Glutamatergic neuron (in vitro differentiated cells): ENCODE measurements at regions not wholly inside any gene's neighbourhood (a gene's known extent, or its start where the extent isn't known, plus 50 kb on each side); places are given as distances from the start of the nearest gene placed in this dataset.

ENCODE experiments used
- DNase-seq: peaks from one replicate; pipeline ENCODE4 v3.0.0; 2022
- H3K27ac Mint-ChIP-seq: one replicate; pipeline ENCODE4 v1.8.0; 2020; ENCODE audit warnings: mild to moderate bottlenecking, mixed read lengths, inconsistent platforms; ENCODE audit not compliant: unreplicated experiment
- H3K27me3 Mint-ChIP-seq: one replicate; pipeline ENCODE4 v1.8.0; 2020; ENCODE audit warnings: mild to moderate bottlenecking, moderate library complexity, mixed read lengths, inconsistent platforms; ENCODE audit not compliant: unreplicated experiment
- H3K36me3 Mint-ChIP-seq: one replicate; pipeline ENCODE4 v1.8.0; 2020; ENCODE audit warnings: mild to moderate bottlenecking, mixed read lengths, inconsistent platforms; ENCODE audit not compliant: unreplicated experiment
- H3K4me1 Mint-ChIP-seq: one replicate; pipeline ENCODE4 v1.8.0; 2020; ENCODE audit warnings: mild to moderate bottlenecking, low read depth, mixed read lengths, inconsistent platforms; ENCODE audit not compliant: unreplicated experiment
- H3K4me3 Mint-ChIP-seq: one replicate; pipeline ENCODE4 v1.8.0; 2020; ENCODE audit warnings: mild to moderate bottlenecking, mixed read lengths, inconsistent platforms; ENCODE audit not compliant: unreplicated experiment
- H3K9me3 Mint-ChIP-seq: one replicate; pipeline ENCODE4 v1.8.0; 2020; ENCODE audit warnings: mild to moderate bottlenecking, moderate library complexity, mixed read lengths, inconsistent platforms; ENCODE audit not compliant: unreplicated experiment
- TF ChIP-seq, protein P1 (sequence below): fragments of 200-600 bp; sonication (generic); IDR thresholded peaks from one replicate; pipeline ENCODE4 v1.5.0; 2021; ENCODE audit not compliant: partially characterized antibody, unreplicated experiment

DNA sequence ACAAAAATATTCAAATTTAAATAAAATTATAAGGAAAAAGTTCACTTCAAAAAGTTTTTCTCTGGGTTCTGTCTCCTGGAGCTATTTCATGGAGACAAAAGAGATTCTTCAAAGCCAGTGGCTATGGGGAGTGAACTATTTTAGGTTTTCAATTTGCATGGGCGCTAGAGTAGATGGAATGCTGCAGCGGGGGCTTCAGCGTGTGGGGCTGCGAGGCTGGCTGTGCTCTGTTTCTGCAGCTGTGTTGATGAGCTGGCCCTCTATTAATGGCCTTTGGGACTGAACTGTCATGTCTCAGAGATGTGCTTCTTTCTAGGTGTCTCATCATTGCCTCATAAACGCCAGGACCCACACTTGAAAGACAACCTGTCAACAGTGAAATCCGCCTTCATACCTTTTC lies 108.4 kb upstream of the NPY start:
- TF ChIP-seq, protein P1, sequence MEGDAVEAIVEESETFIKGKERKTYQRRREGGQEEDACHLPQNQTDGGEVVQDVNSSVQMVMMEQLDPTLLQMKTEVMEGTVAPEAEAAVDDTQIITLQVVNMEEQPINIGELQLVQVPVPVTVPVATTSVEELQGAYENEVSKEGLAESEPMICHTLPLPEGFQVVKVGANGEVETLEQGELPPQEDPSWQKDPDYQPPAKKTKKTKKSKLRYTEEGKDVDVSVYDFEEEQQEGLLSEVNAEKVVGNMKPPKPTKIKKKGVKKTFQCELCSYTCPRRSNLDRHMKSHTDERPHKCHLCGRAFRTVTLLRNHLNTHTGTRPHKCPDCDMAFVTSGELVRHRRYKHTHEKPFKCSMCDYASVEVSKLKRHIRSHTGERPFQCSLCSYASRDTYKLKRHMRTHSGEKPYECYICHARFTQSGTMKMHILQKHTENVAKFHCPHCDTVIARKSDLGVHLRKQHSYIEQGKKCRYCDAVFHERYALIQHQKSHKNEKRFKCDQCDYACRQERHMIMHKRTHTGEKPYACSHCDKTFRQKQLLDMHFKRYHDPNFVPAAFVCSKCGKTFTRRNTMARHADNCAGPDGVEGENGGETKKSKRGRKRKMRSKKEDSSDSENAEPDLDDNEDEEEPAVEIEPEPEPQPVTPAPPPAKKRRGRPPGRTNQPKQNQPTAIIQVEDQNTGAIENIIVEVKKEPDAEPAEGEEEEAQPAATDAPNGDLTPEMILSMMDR, result no peak
- no peaks in the 10 kb centered on the region for H3K36me3 Mint-ChIP-seq
- H3K9me3 Mint-ChIP-seq, result peaks cover 1% of the 10 kb centered on the region
- no peak for DNase-seq
- H3K27ac Mint-ChIP-seq, result no peak overlapping the region
- peaks cover 3% of the 10 kb centered on the region for H3K4me1 Mint-ChIP-seq
- no peaks in the 10 kb centered on the region for H3K27me3 Mint-ChIP-seq
- H3K4me3 Mint-ChIP-seq, result no peak overlapping the region

DNA sequence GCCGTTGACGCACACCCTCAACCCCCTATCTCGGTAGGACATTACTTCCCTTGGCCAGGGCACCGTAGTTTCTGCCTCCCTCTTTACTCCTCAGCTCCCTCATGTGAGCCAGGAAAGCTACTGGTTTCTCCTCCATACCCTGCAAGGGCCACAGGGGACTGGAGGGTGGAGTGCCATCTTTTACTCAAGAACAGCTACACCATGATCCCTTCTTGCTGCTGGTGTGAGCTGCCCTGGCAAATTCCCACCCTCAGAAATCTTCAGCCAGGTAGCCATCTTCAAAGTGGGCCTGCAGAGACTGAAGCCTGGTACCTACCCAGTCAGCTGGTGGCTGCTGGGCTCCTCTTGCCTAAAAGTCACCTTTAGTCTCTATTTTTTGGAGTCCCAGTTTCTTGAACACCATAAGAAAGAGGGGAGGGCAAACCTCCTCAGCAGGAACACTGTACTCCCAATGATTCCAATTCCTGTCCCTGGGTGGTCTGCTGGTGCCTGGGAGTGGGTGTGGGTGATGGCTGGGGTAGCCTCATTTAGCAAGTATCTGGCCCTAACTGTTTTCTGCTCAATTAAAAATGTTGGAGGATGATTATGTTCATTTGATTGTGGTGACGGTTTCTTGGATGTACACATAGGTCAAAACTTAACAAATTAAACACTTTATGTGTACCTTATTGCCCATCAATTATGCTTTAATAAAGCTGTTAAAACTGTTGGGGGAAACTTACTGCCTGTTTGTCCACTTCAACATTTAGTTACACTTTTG lies 105.0 kb upstream of the NPY start:
- TF ChIP-seq, protein P1, result no peak
- Mint-ChIP-seq H3K4me3 (no peak overlapping the region), H3K9me3 (no peaks in the 10 kb centered on the region), H3K27ac (no peak overlapping the region), H3K4me1 (no peaks in the 10 kb centered on the region), H3K36me3 (no peaks in the 10 kb centered on the region), H3K27me3 (peaks cover 2% of the 10 kb centered on the region)
- DNase-seq, result no peak

DNA sequence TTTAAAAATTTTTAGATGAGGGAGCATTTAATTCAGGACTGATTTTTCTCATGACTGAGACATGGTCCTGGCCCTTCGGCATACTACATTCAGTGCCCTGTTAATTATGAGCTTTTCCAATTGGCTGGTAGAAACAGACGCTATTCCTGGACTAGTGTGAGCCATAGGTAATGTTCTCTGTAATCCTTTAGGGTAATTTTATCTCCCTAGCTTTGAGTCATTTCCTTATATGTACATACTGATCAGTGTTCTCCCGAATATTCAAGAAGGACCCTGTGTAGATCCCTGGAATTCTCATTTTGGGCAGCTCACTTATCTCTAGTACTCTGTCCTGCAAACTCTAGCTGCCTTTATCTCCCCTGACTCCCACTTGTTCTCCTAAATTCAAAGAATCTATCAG lies 92.6 kb upstream of the NPY start:
- TF ChIP-seq, protein P1, result no peak
- H3K4me3 Mint-ChIP-seq, result no peak overlapping the region
- H3K4me1 Mint-ChIP-seq, result no peaks in the 10 kb centered on the region
- H3K27me3 Mint-ChIP-seq, result no peaks in the 10 kb centered on the region
- no peak for DNase-seq
- H3K9me3 Mint-ChIP-seq, result peaks cover 1% of the 10 kb centered on the region
- H3K27ac Mint-ChIP-seq, result no peak overlapping the region
- no peaks in the 10 kb centered on the region for H3K36me3 Mint-ChIP-seq

DNA sequence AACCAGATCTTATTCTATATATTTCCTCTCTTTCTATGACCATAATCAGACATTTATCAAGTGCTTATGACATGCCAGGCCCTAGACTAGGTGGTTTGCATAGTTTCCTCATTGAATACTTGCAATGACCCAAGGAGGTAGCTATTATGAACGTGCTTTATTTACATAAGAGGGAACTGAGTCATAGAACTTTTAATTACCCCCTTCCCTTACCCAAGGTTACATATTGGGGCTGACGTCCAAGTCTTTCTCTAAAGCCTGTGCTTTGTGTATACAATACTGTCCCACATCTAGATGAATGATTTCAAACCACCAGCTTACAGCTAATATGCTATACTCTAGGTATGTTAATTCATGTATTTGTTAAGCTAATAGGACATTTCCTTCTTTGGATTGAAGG lies 91.9 kb upstream of the NPY start:
- Mint-ChIP-seq H3K4me1 (no peaks in the 10 kb centered on the region), H3K27me3 (no peaks in the 10 kb centered on the region), H3K9me3 (peaks cover 1% of the 10 kb centered on the region), H3K27ac (no peak overlapping the region), H3K36me3 (no peaks in the 10 kb centered on the region), H3K4me3 (no peak overlapping the region)
- TF ChIP-seq, protein P1, result no peak
- DNase-seq, result no peak

DNA sequence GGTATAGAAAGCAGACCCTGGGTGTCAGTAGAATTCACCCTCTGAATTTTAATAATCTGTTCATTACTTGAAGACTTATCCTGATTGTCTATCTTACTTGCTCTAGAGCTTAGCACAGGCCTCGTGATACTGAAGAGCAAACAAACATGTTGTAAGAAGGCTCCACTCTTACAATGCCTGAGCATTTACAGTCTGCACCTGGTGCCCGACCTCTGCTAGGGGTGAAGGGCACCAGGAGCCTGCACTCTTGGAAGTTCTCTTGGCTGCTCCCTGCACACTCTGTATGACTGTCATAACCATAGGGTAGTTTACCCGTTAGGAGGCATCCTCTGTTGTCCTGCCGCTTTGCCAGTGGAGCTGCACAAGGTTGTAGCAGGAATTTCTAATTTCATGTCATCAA lies 91.3 kb upstream of the NPY start:
- TF ChIP-seq, protein P1, result no peak
- H3K4me3 Mint-ChIP-seq, result no peak overlapping the region
- H3K27ac Mint-ChIP-seq, result no peak overlapping the region
- H3K4me1 Mint-ChIP-seq, result no peaks in the 10 kb centered on the region
- no peaks in the 10 kb centered on the region for H3K27me3 Mint-ChIP-seq
- DNase-seq, result no peak
- H3K36me3 Mint-ChIP-seq, result no peaks in the 10 kb centered on the region
- H3K9me3 Mint-ChIP-seq, result peaks cover 1% of the 10 kb centered on the region
